NCI-H2107 (cell line): ENCODE measurements at regions not wholly inside any gene's neighbourhood (a gene's known extent, or its start where the extent isn't known, plus 50 kb on each side); places are given as distances from the start of the nearest gene placed in this dataset.
"Not testable (repeated sequence)": the region's sequence is repeated elsewhere in the genome, so short reads cannot be mapped to it uniquely, and the experiment has no call there.

Experiments used
- DNase-seq: peaks from one replicate; lab custom pipeline; 2025; lab: John Stamatoyannopoulos, UW

GRCh38 chr6:19892260-19892659 is 55.1 kb downstream of the ID4 start:
- DNase-seq, result peak; percentile 62

- DNase-seq, result no peak
Measured at GRCh38 chr6:19895866-19896692, 58.9 kb downstream of the ID4 start.

GRCh38 chr6:19896693-19897010 is 59.5 kb downstream of the ID4 start:
- no peak for DNase-seq

- DNase-seq, result no peak
Measured at GRCh38 chr6:19898141-19898740, 61.1 kb downstream of the ID4 start.

GRCh38 chr6:19902201-19902600 is 65.0 kb downstream of the ID4 start:
- no peak for DNase-seq

- not testable (repeated sequence) for DNase-seq
Measured at GRCh38 chr6:19904408-19904807, 67.2 kb downstream of the ID4 start.

GRCh38 chr6:19905584-19905983 is 68.4 kb downstream of the ID4 start:
- no peak for DNase-seq

GRCh38 chr6:19906171-19906570 is 69.0 kb downstream of the ID4 start:
- no peak for DNase-seq

GRCh38 chr6:19911223-19911622 is 74.1 kb downstream of the ID4 start:
- DNase-seq, result no peak

GRCh38 chr6:19918436-19918835 is 81.3 kb downstream of the ID4 start:
- no peak for DNase-seq

GRCh38 chr6:19921786-19922185 is 84.6 kb downstream of the ID4 start:
- DNase-seq, result no peak

- DNase-seq, result no peak
Measured at GRCh38 chr6:19925533-19925932, 88.4 kb downstream of the ID4 start.

GRCh38 chr6:19928461-19928860 is 91.3 kb downstream of the ID4 start:
- no peak for DNase-seq

GRCh38 chr6:19929312-19929711 is 92.1 kb downstream of the ID4 start:
- no peak for DNase-seq

- DNase-seq, result no peak
Measured at GRCh38 chr6:19934996-19935591, 97.9 kb downstream of the ID4 start.

GRCh38 chr6:19939321-19939720 is 102.2 kb downstream of the ID4 start:
- DNase-seq, result not testable (repeated sequence)

GRCh38 chr6:19939926-19940325 is 102.8 kb downstream of the ID4 start:
- not testable (repeated sequence) for DNase-seq

GRCh38 chr6:19943042-19943441 is 105.9 kb downstream of the ID4 start:
- DNase-seq, result no peak

- DNase-seq, result no peak
Measured at GRCh38 chr6:19945843-19946358, 108.7 kb downstream of the ID4 start.

- DNase-seq, result no peak
Measured at GRCh38 chr6:19949155-19949554, 112.0 kb downstream of the ID4 start.

- DNase-seq, result no peak
Measured at GRCh38 chr6:19964115-19964514, 126.9 kb downstream of the ID4 start.

GRCh38 chr6:19968201-19968600 is 131.0 kb downstream of the ID4 start:
- no peak for DNase-seq

- DNase-seq, result no peak
Measured at GRCh38 chr6:19972221-19972620, 135.1 kb downstream of the ID4 start.
